ENCODE measurements at regions not wholly inside any gene's neighbourhood (a gene's known extent, or its start where the extent isn't known, plus 50 kb on each side); places are given as distances from the start of the nearest gene placed in this dataset.

GRCh38 chr14:97290065-97290464, 492.9 kb downstream of the VRK1 start:
- no peak for TF ChIP-seq POLR2A (IDR thresholded peaks at IDR 0.05; ENCODE audit: extremely low read depth, insufficient read length)
- TF ChIP-seq, protein P1, sequence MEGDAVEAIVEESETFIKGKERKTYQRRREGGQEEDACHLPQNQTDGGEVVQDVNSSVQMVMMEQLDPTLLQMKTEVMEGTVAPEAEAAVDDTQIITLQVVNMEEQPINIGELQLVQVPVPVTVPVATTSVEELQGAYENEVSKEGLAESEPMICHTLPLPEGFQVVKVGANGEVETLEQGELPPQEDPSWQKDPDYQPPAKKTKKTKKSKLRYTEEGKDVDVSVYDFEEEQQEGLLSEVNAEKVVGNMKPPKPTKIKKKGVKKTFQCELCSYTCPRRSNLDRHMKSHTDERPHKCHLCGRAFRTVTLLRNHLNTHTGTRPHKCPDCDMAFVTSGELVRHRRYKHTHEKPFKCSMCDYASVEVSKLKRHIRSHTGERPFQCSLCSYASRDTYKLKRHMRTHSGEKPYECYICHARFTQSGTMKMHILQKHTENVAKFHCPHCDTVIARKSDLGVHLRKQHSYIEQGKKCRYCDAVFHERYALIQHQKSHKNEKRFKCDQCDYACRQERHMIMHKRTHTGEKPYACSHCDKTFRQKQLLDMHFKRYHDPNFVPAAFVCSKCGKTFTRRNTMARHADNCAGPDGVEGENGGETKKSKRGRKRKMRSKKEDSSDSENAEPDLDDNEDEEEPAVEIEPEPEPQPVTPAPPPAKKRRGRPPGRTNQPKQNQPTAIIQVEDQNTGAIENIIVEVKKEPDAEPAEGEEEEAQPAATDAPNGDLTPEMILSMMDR (IDR thresholded peaks at IDR 0.05; ENCODE audit: low read depth, low read length), result no peak
- no peak for TF ChIP-seq MAX (IDR thresholded peaks at IDR 0.05; ENCODE audit: low read depth, low read length)
- no peak for TF ChIP-seq MYC (IDR thresholded peaks at IDR 0.05; ENCODE audit: low read depth, low read length)

Data from NB4 (cell line).